ENCODE measurements at regions not wholly inside any gene's neighbourhood (a gene's known extent, or its start where the extent isn't known, plus 50 kb on each side); places are given as distances from the start of the nearest gene placed in this dataset.

GRCh38 chr10:128339753-128340152 lies 213.5 kb upstream of the MKI67 start:
- H3K27ac ChIP-seq: no peak overlapping the region
- no peak overlapping the region for H3K4me3 ChIP-seq
- H3K9me3 ChIP-seq (ENCODE audit: low read depth): no peaks in the 10 kb centered on the region
- no peaks in the 10 kb centered on the region for H3K9me3 Mint-ChIP-seq
- H3K4me1 Mint-ChIP-seq: no peaks in the 10 kb centered on the region
- H3K9ac ChIP-seq: no peak overlapping the region
- no peak overlapping the region for H3K4me3 Mint-ChIP-seq
- H3K4me1 ChIP-seq: no peaks in the 10 kb centered on the region
- H3K27ac Mint-ChIP-seq: no peak overlapping the region
- H3K79me2 ChIP-seq (ENCODE audit: low read depth): no peaks in the 10 kb centered on the region
- H3K4me2 ChIP-seq: no peak overlapping the region
- peaks cover 2% of the 10 kb centered on the region for H3K27me3 Mint-ChIP-seq (ENCODE audit: insufficient read depth, low read depth)
- no peaks in the 10 kb centered on the region for H3K27me3 ChIP-seq
- TF ChIP-seq EZH2 (IDR thresholded peaks at IDR 0.05) (no peak), EZH2phosphoT487 (IDR thresholded peaks at IDR 0.05) (no peak)
- TF ChIP-seq, protein P1, sequence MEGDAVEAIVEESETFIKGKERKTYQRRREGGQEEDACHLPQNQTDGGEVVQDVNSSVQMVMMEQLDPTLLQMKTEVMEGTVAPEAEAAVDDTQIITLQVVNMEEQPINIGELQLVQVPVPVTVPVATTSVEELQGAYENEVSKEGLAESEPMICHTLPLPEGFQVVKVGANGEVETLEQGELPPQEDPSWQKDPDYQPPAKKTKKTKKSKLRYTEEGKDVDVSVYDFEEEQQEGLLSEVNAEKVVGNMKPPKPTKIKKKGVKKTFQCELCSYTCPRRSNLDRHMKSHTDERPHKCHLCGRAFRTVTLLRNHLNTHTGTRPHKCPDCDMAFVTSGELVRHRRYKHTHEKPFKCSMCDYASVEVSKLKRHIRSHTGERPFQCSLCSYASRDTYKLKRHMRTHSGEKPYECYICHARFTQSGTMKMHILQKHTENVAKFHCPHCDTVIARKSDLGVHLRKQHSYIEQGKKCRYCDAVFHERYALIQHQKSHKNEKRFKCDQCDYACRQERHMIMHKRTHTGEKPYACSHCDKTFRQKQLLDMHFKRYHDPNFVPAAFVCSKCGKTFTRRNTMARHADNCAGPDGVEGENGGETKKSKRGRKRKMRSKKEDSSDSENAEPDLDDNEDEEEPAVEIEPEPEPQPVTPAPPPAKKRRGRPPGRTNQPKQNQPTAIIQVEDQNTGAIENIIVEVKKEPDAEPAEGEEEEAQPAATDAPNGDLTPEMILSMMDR (IDR thresholded peaks at IDR 0.05): no peak
- no peaks in the 10 kb centered on the region for H3K36me3 ChIP-seq
- H3F3A ChIP-seq (ENCODE audit: low read depth): no peaks in the 10 kb centered on the region
- H3K36me3 Mint-ChIP-seq: no peaks in the 10 kb centered on the region
- H4K20me1 ChIP-seq (ENCODE audit: low read depth): no peaks in the 10 kb centered on the region
- no peak for DNase-seq (ENCODE audit: low spot score)
- H2AFZ ChIP-seq (replicated peaks): no peak overlapping the region

DNA sequence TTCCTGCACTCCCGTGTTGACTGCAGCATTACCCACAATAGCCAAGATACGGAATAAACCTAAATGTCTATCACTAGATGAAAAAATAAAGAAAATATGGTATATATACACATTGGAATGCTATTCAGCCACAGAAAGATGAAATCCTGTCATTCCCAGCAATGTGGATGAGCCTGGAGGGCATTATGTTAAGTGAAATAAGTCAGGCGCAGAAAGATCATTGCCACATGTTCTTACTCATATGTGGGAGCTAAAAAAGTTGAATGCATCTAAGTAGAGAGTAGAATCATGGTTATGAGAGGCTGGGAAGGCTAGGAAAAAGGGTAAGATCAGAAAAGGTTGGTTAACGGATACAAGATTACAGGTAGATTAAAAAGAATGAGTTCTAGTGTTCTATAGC lies 219.1 kb upstream of the MKI67 start:
- Mint-ChIP-seq H3K4me1 (no peaks in the 10 kb centered on the region), H3K9me3 (no peaks in the 10 kb centered on the region), H3K27me3 (ENCODE audit: insufficient read depth, low read depth) (no peaks in the 10 kb centered on the region), H3K4me3 (no peak overlapping the region), H3K27ac (no peak overlapping the region), H3K36me3 (no peaks in the 10 kb centered on the region)
- no peaks in the 10 kb centered on the region for H3K4me1 ChIP-seq
- no peaks in the 10 kb centered on the region for H3K9me3 ChIP-seq (ENCODE audit: low read depth)
- H3K79me2 ChIP-seq (ENCODE audit: low read depth): no peaks in the 10 kb centered on the region
- DNase-seq (ENCODE audit: low spot score): no peak
- no peak overlapping the region for H3K9ac ChIP-seq
- H3K4me2 ChIP-seq: no peak overlapping the region
- H3K27ac ChIP-seq: no peak overlapping the region
- no peak overlapping the region for H3K4me3 ChIP-seq
- no peaks in the 10 kb centered on the region for H4K20me1 ChIP-seq (ENCODE audit: low read depth)
- no peak overlapping the region for H2AFZ ChIP-seq (replicated peaks)
- no peaks in the 10 kb centered on the region for H3F3A ChIP-seq (ENCODE audit: low read depth)
- TF ChIP-seq, protein P1 (IDR thresholded peaks at IDR 0.05): no peak
- TF ChIP-seq EZH2 (IDR thresholded peaks at IDR 0.05) (no peak), EZH2phosphoT487 (IDR thresholded peaks at IDR 0.05) (no peak)
- H3K36me3 ChIP-seq: no peaks in the 10 kb centered on the region
- no peaks in the 10 kb centered on the region for H3K27me3 ChIP-seq

GRCh38 chr10:128360783-128361182 lies 234.6 kb upstream of the MKI67 start:
- no peaks in the 10 kb centered on the region for H3K4me1 Mint-ChIP-seq
- Histone ChIP-seq H3K4me3 (no peak overlapping the region), H3K27ac (no peak overlapping the region), H3K36me3 (no peaks in the 10 kb centered on the region), H3K9me3 (ENCODE audit: low read depth) (no peaks in the 10 kb centered on the region), H3F3A (ENCODE audit: low read depth) (no peaks in the 10 kb centered on the region), H3K79me2 (ENCODE audit: low read depth) (no peaks in the 10 kb centered on the region), H3K4me2 (no peak overlapping the region), H3K4me1 (no peaks in the 10 kb centered on the region), H2AFZ (replicated peaks) (no peak overlapping the region), H3K27me3 (no peaks in the 10 kb centered on the region), H4K20me1 (ENCODE audit: low read depth) (no peaks in the 10 kb centered on the region), H3K9ac (no peak overlapping the region)
- no peak overlapping the region for H3K27ac Mint-ChIP-seq
- no peak overlapping the region for H3K4me3 Mint-ChIP-seq
- peaks cover 2% of the 10 kb centered on the region for H3K9me3 Mint-ChIP-seq
- H3K36me3 Mint-ChIP-seq: no peaks in the 10 kb centered on the region
- no peak for DNase-seq (ENCODE audit: low spot score)
- peaks cover 4% of the 10 kb centered on the region for H3K27me3 Mint-ChIP-seq (ENCODE audit: insufficient read depth, low read depth)
- TF ChIP-seq EZH2 (IDR thresholded peaks at IDR 0.05) (no peak), EZH2phosphoT487 (IDR thresholded peaks at IDR 0.05) (no peak)
- TF ChIP-seq, protein P1 (IDR thresholded peaks at IDR 0.05): no peak
